ENCODE measurements at regions not wholly inside any gene's neighbourhood (a gene's known extent, or its start where the extent isn't known, plus 50 kb on each side); places are given as distances from the start of the nearest gene placed in this dataset.
"Not testable (repeated sequence)": the region's sequence is repeated elsewhere in the genome, so short reads cannot be mapped to it uniquely, and the experiment has no call there.

GRCh38 chr15:47041301-47041700 is 676.0 kb upstream of the SEMA6D start:
- Histone ChIP-seq H3K9me3 (ENCODE audit: control insufficient read depth in 2 of 3, insufficient read depth in 1 of 3, low read length in 3 of 3) (no peaks in the 10 kb centered on the region), H3K27ac (ENCODE audit: low read depth in 2 of 2, low read length in 2 of 2) (no peak overlapping the region), H3K4me1 (ENCODE audit: control insufficient read depth in 2 of 3, insufficient read depth in 2 of 3, low read depth in 1 of 3, low read length in 3 of 3) (no peaks in the 10 kb centered on the region), H3K9ac (ENCODE audit: low read length in 3 of 3) (no peak overlapping the region), H3K4me3 (ENCODE audit: low read length in 3 of 3) (no peak overlapping the region), H3K36me3 (ENCODE audit: control insufficient read depth in 2 of 3, insufficient read depth in 3 of 3, low read length in 3 of 3) (no peaks in the 10 kb centered on the region), H3K27me3 (ENCODE audit: control insufficient read depth, insufficient read depth, low read length) (no peaks in the 10 kb centered on the region)
- intact Hi-C loops (cut with DNase I) = no loop called here
- no peak for FAIRE-seq
- no peak for DNase-seq
- TF ChIP-seq CTCF (IDR thresholded peaks at IDR 0.05; ENCODE audit: borderline replicate concordance, extremely low read depth, insufficient read depth) = no peak

- H3K27me3 ChIP-seq (ENCODE audit: control insufficient read depth, insufficient read depth, low read length); DNase-seq; H3K36me3 ChIP-seq (ENCODE audit: control insufficient read depth in 2 of 3, insufficient read depth in 3 of 3, low read length in 3 of 3); H3K27ac ChIP-seq (ENCODE audit: low read depth in 2 of 2, low read length in 2 of 2); intact Hi-C loops (cut with DNase I); H3K4me1 ChIP-seq (ENCODE audit: control insufficient read depth in 2 of 3, insufficient read depth in 2 of 3, low read depth in 1 of 3, low read length in 3 of 3); H3K9ac ChIP-seq (ENCODE audit: low read length in 3 of 3); H3K4me3 ChIP-seq (ENCODE audit: low read length in 3 of 3); FAIRE-seq; H3K9me3 ChIP-seq (ENCODE audit: control insufficient read depth in 2 of 3, insufficient read depth in 1 of 3, low read length in 3 of 3): not testable (repeated sequence)
Measured at GRCh38 chr15:47047981-47048380, 669.3 kb upstream of the SEMA6D start.

- TF ChIP-seq CTCF (IDR thresholded peaks at IDR 0.05; ENCODE audit: borderline replicate concordance, extremely low read depth, insufficient read depth) = no peak
- intact Hi-C loops (cut with DNase I) = no loop called here
- H3K9ac ChIP-seq (ENCODE audit: low read length in 3 of 3) = no peak overlapping the region
- H3K36me3 ChIP-seq (ENCODE audit: control insufficient read depth in 2 of 3, insufficient read depth in 3 of 3, low read length in 3 of 3) = no peaks in the 10 kb centered on the region
- FAIRE-seq (no peak), DNase-seq (no peak)
- H3K4me1 ChIP-seq (ENCODE audit: control insufficient read depth in 2 of 3, insufficient read depth in 2 of 3, low read depth in 1 of 3, low read length in 3 of 3) = no peaks in the 10 kb centered on the region
- no peaks in the 10 kb centered on the region for H3K9me3 ChIP-seq (ENCODE audit: control insufficient read depth in 2 of 3, insufficient read depth in 1 of 3, low read length in 3 of 3)
- H3K27me3 ChIP-seq (ENCODE audit: control insufficient read depth, insufficient read depth, low read length) = no peaks in the 10 kb centered on the region
- no peak overlapping the region for H3K4me3 ChIP-seq (ENCODE audit: low read length in 3 of 3)
- no peak overlapping the region for H3K27ac ChIP-seq (ENCODE audit: low read depth in 2 of 2, low read length in 2 of 2)
Measured at GRCh38 chr15:47066392-47066791, 650.9 kb upstream of the SEMA6D start.

GRCh38 chr15:47077846-47078245 is 639.5 kb upstream of the SEMA6D start:
- H3K9ac ChIP-seq (ENCODE audit: low read length in 3 of 3); H3K4me3 ChIP-seq (ENCODE audit: low read length in 3 of 3); intact Hi-C loops (cut with DNase I); H3K36me3 ChIP-seq (ENCODE audit: control insufficient read depth in 2 of 3, insufficient read depth in 3 of 3, low read length in 3 of 3); H3K4me1 ChIP-seq (ENCODE audit: control insufficient read depth in 2 of 3, insufficient read depth in 2 of 3, low read depth in 1 of 3, low read length in 3 of 3); H3K9me3 ChIP-seq (ENCODE audit: control insufficient read depth in 2 of 3, insufficient read depth in 1 of 3, low read length in 3 of 3); DNase-seq; FAIRE-seq; H3K27ac ChIP-seq (ENCODE audit: low read depth in 2 of 2, low read length in 2 of 2); H3K27me3 ChIP-seq (ENCODE audit: control insufficient read depth, insufficient read depth, low read length): not testable (repeated sequence)

GRCh38 chr15:47095833-47096232 is 621.5 kb upstream of the SEMA6D start:
- TF ChIP-seq CTCF (IDR thresholded peaks at IDR 0.05; ENCODE audit: borderline replicate concordance, extremely low read depth, insufficient read depth) = no peak
- FAIRE-seq = no peak
- Histone ChIP-seq H3K36me3 (ENCODE audit: control insufficient read depth in 2 of 3, insufficient read depth in 3 of 3, low read length in 3 of 3) (no peaks in the 10 kb centered on the region), H3K4me3 (ENCODE audit: low read length in 3 of 3) (no peak overlapping the region), H3K4me1 (ENCODE audit: control insufficient read depth in 2 of 3, insufficient read depth in 2 of 3, low read depth in 1 of 3, low read length in 3 of 3) (no peaks in the 10 kb centered on the region), H3K27me3 (ENCODE audit: control insufficient read depth, insufficient read depth, low read length) (no peaks in the 10 kb centered on the region), H3K9ac (ENCODE audit: low read length in 3 of 3) (no peak overlapping the region), H3K9me3 (ENCODE audit: control insufficient read depth in 2 of 3, insufficient read depth in 1 of 3, low read length in 3 of 3) (no peaks in the 10 kb centered on the region), H3K27ac (ENCODE audit: low read depth in 2 of 2, low read length in 2 of 2) (no peak overlapping the region)
- DNase-seq = no peak
- intact Hi-C loops (cut with DNase I) = no loop called here

- H3K36me3 ChIP-seq (ENCODE audit: control insufficient read depth in 2 of 3, insufficient read depth in 3 of 3, low read length in 3 of 3); intact Hi-C loops (cut with DNase I); H3K27me3 ChIP-seq (ENCODE audit: control insufficient read depth, insufficient read depth, low read length); H3K4me3 ChIP-seq (ENCODE audit: low read length in 3 of 3); DNase-seq; FAIRE-seq; H3K9ac ChIP-seq (ENCODE audit: low read length in 3 of 3); H3K27ac ChIP-seq (ENCODE audit: low read depth in 2 of 2, low read length in 2 of 2); H3K9me3 ChIP-seq (ENCODE audit: control insufficient read depth in 2 of 3, insufficient read depth in 1 of 3, low read length in 3 of 3); H3K4me1 ChIP-seq (ENCODE audit: control insufficient read depth in 2 of 3, insufficient read depth in 2 of 3, low read depth in 1 of 3, low read length in 3 of 3): not testable (repeated sequence)
Measured at GRCh38 chr15:47098526-47098925, 618.8 kb upstream of the SEMA6D start.
